Thoracic aorta (tissue), 2 donors: ENCODE measurements at regions not wholly inside any gene's neighbourhood (a gene's known extent, or its start where the extent isn't known, plus 50 kb on each side); places are given as distances from the start of the nearest gene placed in this dataset.

Experiments used
- ATAC-seq: fragments of 150-250 bp; one replicate; pipeline ENCODE4 v1.8.0; 2017; ENCODE audit warnings: low read depth; ENCODE audit not compliant: insufficient number of reproducible peaks, low FRiP score
- DNase-seq: peaks from one replicate; pipeline ENCODE4 v3.0.0-alpha.2; 2020; ENCODE audit warnings: low spot score
- H3K27ac ChIP-seq, 2 donors: fragments of 200-600 bp; sonication (generic); 1 replicate in 1 of 2; 2 replicates in 1 of 2; pipeline ENCODE4 v1.5.1; 2016; ENCODE audit warnings: mild to moderate bottlenecking in 2 of 2, moderate library complexity in 2 of 2
- H3K27me3 ChIP-seq: fragments of 200-600 bp; sonication (generic); replicated peaks from 2 replicates; pipeline ENCODE4 v1.6.0; 2016; ENCODE audit warnings: mild to moderate bottlenecking; ENCODE audit not compliant: insufficient read depth
- H3K36me3 ChIP-seq: fragments of 200-600 bp; sonication (generic); one replicate; pipeline ENCODE4 v1.5.1; 2016
- H3K4me1 ChIP-seq, 2 donors: fragments of 200-600 bp; sonication (generic); 1 replicate in 1 of 2; 2 replicates in 1 of 2; pipeline versions ENCODE4 v1.5.1 to v1.6.0; 2016; ENCODE audit warnings: low read depth in 2 of 2, mild to moderate bottlenecking in 1 of 2; ENCODE audit not compliant: control insufficient read depth in 1 of 2
- H3K4me3 ChIP-seq: fragments of 200-600 bp; sonication (generic); 2 replicates; pipeline ENCODE4 v1.5.1; 2016; ENCODE audit warnings: mild to moderate bottlenecking
- H3K9me3 ChIP-seq: fragments of 200-600 bp; sonication (generic); 2 replicates; pipeline ENCODE4 v1.5.1; 2016
- CTCF ChIP-seq: fragments of 200-600 bp; sonication (generic); IDR thresholded peaks from one replicate; pipeline ENCODE4 v1.5.1; 2019; ENCODE audit warnings: antibody characterized with exemption

DNA sequence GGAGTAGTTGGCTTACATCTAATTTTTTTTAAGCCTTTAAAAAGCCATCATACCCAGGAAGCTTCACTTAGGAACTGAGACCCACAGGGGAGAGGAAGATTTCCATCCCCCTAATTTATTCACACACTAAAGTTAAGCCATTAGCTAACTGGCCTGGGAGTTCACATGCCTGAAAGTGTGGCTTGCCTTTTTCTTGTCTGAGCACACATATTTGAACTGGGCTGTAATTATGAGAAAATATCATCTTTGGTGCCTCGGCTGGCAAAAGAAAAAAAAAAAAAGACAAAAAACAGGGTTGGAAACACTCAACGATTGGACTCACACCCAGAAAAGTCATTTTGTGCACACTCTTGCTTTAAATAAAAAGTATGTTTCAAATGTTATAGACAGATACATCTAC lies 847.3 kb downstream of the MAT2B start:
- no peak overlapping the region for H3K4me3 ChIP-seq
- no peak for ATAC-seq
- H3K4me1 ChIP-seq: no peaks in the 10 kb centered on the region
- no peaks in the 10 kb centered on the region for H3K36me3 ChIP-seq
- no peak for DNase-seq
- H3K27me3 ChIP-seq: no peaks in the 10 kb centered on the region
- H3K27ac ChIP-seq: no peak overlapping the region
- TF ChIP-seq CTCF: no peak
- H3K9me3 ChIP-seq: no peaks in the 10 kb centered on the region

DNA sequence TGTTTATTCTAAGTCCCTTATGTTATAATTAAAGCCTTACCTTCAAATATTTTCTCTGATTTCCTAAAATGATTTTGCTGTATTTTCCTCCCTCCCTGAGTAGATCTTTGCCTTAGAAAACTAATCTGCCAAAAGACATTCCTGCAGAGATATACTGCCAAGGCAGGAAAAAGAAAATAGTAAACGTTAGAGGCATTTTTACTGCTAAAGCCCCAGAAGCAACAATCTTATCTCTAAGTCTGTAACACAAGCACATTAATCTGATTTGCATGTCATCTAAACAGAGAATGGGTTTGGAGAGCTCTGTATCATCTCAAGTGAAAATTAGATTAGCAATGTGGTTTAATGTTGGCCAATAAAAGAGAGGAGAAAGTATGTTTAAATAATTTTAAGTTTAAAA lies 847.7 kb downstream of the MAT2B start:
- ATAC-seq: no peak
- Histone ChIP-seq H3K27me3 (no peaks in the 10 kb centered on the region), H3K4me1 (no peaks in the 10 kb centered on the region), H3K36me3 (no peaks in the 10 kb centered on the region), H3K9me3 (no peaks in the 10 kb centered on the region), H3K4me3 (no peak overlapping the region), H3K27ac (no peak overlapping the region)
- DNase-seq: no peak
- no peak for TF ChIP-seq CTCF

DNA sequence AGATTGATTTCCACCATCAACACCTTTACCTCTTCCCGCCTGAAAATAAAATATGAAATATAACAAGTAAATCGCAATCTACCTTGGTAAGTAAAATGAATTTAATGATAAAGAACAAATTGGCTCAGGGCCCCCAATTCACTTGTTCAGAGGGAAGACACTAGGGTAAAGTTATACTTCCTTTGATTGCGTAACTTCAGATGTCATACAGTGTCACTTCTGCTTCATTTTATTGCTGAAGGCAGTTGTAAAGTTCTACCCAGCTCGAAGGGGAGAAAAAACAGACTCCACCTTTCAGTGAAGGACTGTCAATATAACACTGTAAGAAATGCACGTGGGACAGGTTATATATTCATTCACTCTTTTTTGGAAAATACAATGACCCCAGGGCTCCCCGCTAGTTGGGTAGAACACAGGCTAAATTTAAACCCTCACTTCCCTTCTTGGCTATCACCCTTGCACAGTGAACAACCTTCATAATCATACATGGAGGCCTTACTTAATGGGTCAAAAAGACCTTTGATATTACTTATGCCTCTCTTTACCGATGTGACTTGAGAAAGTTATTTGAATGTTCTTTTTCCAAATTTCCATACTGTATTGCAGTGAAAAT lies 848.8 kb downstream of the MAT2B start:
- no peaks in the 10 kb centered on the region for H3K36me3 ChIP-seq
- H3K27ac ChIP-seq: no peak overlapping the region
- H3K9me3 ChIP-seq: no peaks in the 10 kb centered on the region
- no peaks in the 10 kb centered on the region for H3K27me3 ChIP-seq
- no peak overlapping the region for H3K4me3 ChIP-seq
- no peak for TF ChIP-seq CTCF
- DNase-seq (no peak), ATAC-seq (no peak)
- H3K4me1 ChIP-seq: no peaks in the 10 kb centered on the region

- TF ChIP-seq CTCF: no peak
- no peak for DNase-seq
- Histone ChIP-seq H3K4me3 (no peak overlapping the region), H3K27ac (no peak overlapping the region), H3K36me3 (no peaks in the 10 kb centered on the region), H3K9me3 (no peaks in the 10 kb centered on the region), H3K4me1 (no peaks in the 10 kb centered on the region), H3K27me3 (no peaks in the 10 kb centered on the region)
- ATAC-seq: no peak
Observed at GRCh38 chr5:164355267-164355830, 849.9 kb downstream of the MAT2B start.

DNA sequence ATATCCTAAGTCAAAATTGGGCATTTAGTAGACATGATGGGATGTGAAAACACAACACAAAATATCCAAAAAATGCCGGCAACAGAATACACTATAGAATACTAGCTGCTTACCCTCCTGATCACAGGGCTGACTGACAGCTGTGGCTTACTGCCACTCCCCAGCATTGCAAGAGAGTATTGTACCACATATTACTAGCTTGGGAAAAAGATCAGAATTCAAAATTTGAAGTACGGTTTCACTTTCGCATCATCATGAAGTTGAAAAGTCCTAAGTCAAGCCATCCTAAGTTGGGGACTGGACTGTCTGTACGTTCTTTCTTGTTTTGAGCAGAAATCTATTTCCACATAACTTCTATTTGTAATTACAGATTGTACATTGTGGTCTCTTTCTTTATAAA lies 851.4 kb downstream of the MAT2B start:
- TF ChIP-seq CTCF: no peak
- Histone ChIP-seq H3K9me3 (no peaks in the 10 kb centered on the region), H3K4me1 (no peaks in the 10 kb centered on the region), H3K36me3 (no peaks in the 10 kb centered on the region), H3K27ac (no peak overlapping the region), H3K27me3 (no peaks in the 10 kb centered on the region), H3K4me3 (no peak overlapping the region)
- ATAC-seq (no peak), DNase-seq (no peak)
